ENCODE measurements at regions not wholly inside any gene's neighbourhood (a gene's known extent, or its start where the extent isn't known, plus 50 kb on each side); places are given as distances from the start of the nearest gene placed in this dataset.

GRCh38 chr4:23039818-23040217, 347.1 kb downstream of the GBA3 start:
- TF ChIP-seq, protein P1, sequence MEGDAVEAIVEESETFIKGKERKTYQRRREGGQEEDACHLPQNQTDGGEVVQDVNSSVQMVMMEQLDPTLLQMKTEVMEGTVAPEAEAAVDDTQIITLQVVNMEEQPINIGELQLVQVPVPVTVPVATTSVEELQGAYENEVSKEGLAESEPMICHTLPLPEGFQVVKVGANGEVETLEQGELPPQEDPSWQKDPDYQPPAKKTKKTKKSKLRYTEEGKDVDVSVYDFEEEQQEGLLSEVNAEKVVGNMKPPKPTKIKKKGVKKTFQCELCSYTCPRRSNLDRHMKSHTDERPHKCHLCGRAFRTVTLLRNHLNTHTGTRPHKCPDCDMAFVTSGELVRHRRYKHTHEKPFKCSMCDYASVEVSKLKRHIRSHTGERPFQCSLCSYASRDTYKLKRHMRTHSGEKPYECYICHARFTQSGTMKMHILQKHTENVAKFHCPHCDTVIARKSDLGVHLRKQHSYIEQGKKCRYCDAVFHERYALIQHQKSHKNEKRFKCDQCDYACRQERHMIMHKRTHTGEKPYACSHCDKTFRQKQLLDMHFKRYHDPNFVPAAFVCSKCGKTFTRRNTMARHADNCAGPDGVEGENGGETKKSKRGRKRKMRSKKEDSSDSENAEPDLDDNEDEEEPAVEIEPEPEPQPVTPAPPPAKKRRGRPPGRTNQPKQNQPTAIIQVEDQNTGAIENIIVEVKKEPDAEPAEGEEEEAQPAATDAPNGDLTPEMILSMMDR (IDR thresholded peaks at IDR 0.05; ENCODE audit: insufficient read depth, low read length, poor library complexity, severe bottlenecking), result no peak
- no peak for TF ChIP-seq EZH2phosphoT487 (conservative IDR thresholded peaks at IDR 0.05; ENCODE audit: low read length)
- H3K9me3 ChIP-seq (ENCODE audit: insufficient read depth, low read length), result no peaks in the 10 kb centered on the region
- no peaks in the 10 kb centered on the region for H4K20me1 ChIP-seq (ENCODE audit: low read depth, low read length)
- H3K27me3 ChIP-seq (ENCODE audit: low read length), result no peaks in the 10 kb centered on the region
- no peaks in the 10 kb centered on the region for H3F3A ChIP-seq (ENCODE audit: insufficient read depth)
- H3K27ac ChIP-seq (ENCODE audit: low read depth, low read length), result no peak overlapping the region
- H2AFZ ChIP-seq (ENCODE audit: low read depth, low read length, severe bottlenecking), result no peak overlapping the region
- H3K9ac ChIP-seq (ENCODE audit: low read length), result no peak overlapping the region
- no peak overlapping the region for H3K4me3 ChIP-seq (ENCODE audit: insufficient read depth, low read length, poor library complexity, severe bottlenecking)
- no peak overlapping the region for H3K4me2 ChIP-seq (ENCODE audit: low read depth, low read length, poor library complexity, severe bottlenecking)
- no peaks in the 10 kb centered on the region for H3K36me3 ChIP-seq (ENCODE audit: low read length)
- no peaks in the 10 kb centered on the region for H3K9me2 ChIP-seq (replicated peaks; ENCODE audit: insufficient read depth, low read length)
- H3K79me2 ChIP-seq (ENCODE audit: insufficient read depth, low read length), result no peaks in the 10 kb centered on the region

- no peaks in the 10 kb centered on the region for H3K9me3 ChIP-seq (ENCODE audit: insufficient read depth, low read length)
- H3K36me3 ChIP-seq (ENCODE audit: low read length), result no peaks in the 10 kb centered on the region
- H3K27me3 ChIP-seq (ENCODE audit: low read length), result no peaks in the 10 kb centered on the region
- TF ChIP-seq, protein P1 (IDR thresholded peaks at IDR 0.05; ENCODE audit: insufficient read depth, low read length, poor library complexity, severe bottlenecking), result no peak
- TF ChIP-seq EZH2phosphoT487 (conservative IDR thresholded peaks at IDR 0.05; ENCODE audit: low read length), result no peak
- H3K4me3 ChIP-seq (ENCODE audit: insufficient read depth, low read length, poor library complexity, severe bottlenecking), result no peak overlapping the region
- no peak overlapping the region for H3K27ac ChIP-seq (ENCODE audit: low read depth, low read length)
- H3K9ac ChIP-seq (ENCODE audit: low read length), result no peak overlapping the region
- H3K79me2 ChIP-seq (ENCODE audit: insufficient read depth, low read length), result no peaks in the 10 kb centered on the region
- no peak overlapping the region for H3K4me2 ChIP-seq (ENCODE audit: low read depth, low read length, poor library complexity, severe bottlenecking)
- H3F3A ChIP-seq (ENCODE audit: insufficient read depth), result no peaks in the 10 kb centered on the region
- H2AFZ ChIP-seq (ENCODE audit: low read depth, low read length, severe bottlenecking), result no peak overlapping the region
- H4K20me1 ChIP-seq (ENCODE audit: low read depth, low read length), result no peaks in the 10 kb centered on the region
- H3K9me2 ChIP-seq (replicated peaks; ENCODE audit: insufficient read depth, low read length), result no peaks in the 10 kb centered on the region
Measured at GRCh38 chr4:23038626-23039491, 346.1 kb downstream of the GBA3 start.

DNA sequence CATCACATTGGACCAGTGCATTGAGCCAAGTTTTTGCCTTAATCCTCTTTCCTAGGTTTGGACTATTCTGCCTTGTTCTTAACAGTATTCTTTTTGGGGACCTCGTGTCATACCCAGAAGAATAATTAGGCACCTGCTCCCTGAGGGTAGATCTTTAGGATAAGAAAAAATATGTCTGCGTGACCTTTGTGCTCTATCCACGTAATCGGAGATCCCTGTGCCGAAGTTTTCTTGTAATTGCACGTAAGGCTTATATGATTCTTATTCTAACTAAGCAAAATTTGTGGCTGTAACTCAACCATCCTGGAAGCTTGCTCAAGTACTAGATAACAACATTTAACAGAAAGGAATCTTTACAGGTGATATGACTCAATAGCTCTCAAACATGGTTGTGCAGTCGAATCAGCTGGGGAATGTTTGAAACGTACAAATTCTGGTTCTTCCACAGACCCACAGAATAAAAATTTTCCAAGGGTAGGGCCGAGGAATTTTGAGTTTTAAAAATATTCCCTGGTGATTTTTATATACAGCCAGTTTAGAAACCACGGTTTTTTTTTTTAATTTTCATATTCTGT, 344.3 kb downstream of the GBA3 start:
- TF ChIP-seq EZH2phosphoT487 (conservative IDR thresholded peaks at IDR 0.05; ENCODE audit: low read length), result no peak
- TF ChIP-seq, protein P1 (IDR thresholded peaks at IDR 0.05; ENCODE audit: insufficient read depth, low read length, poor library complexity, severe bottlenecking), result no peak
- Histone ChIP-seq H3K36me3 (ENCODE audit: low read length) (no peaks in the 10 kb centered on the region), H3F3A (ENCODE audit: insufficient read depth) (no peaks in the 10 kb centered on the region), H3K4me2 (ENCODE audit: low read depth, low read length, poor library complexity, severe bottlenecking) (no peak overlapping the region), H4K20me1 (ENCODE audit: low read depth, low read length) (no peaks in the 10 kb centered on the region), H3K27ac (ENCODE audit: low read depth, low read length) (no peak overlapping the region), H3K79me2 (ENCODE audit: insufficient read depth, low read length) (no peaks in the 10 kb centered on the region), H3K27me3 (ENCODE audit: low read length) (no peaks in the 10 kb centered on the region), H2AFZ (ENCODE audit: low read depth, low read length, severe bottlenecking) (no peak overlapping the region), H3K4me3 (ENCODE audit: insufficient read depth, low read length, poor library complexity, severe bottlenecking) (no peak overlapping the region), H3K9ac (ENCODE audit: low read length) (no peak overlapping the region), H3K9me3 (ENCODE audit: insufficient read depth, low read length) (no peaks in the 10 kb centered on the region), H3K9me2 (replicated peaks; ENCODE audit: insufficient read depth, low read length) (no peaks in the 10 kb centered on the region)

Measured in SU-DHL-6 (cell line).